HepG2 (cell line): ENCODE measurements at regions not wholly inside any gene's neighbourhood (a gene's known extent, or its start where the extent isn't known, plus 50 kb on each side); places are given as distances from the start of the nearest gene placed in this dataset.

Source experiments
- KIAA2018 ChIP-seq: sonication (generic); formaldehyde crosslinking; IDR thresholded peaks from 2 replicates; pipeline ENCODE4 v1.5.0; 2020; ENCODE audit warnings: mild to moderate bottlenecking, missing genetic modification reagents, borderline replicate concordance
- MED13 ChIP-seq: sonication (generic); formaldehyde crosslinking; IDR thresholded peaks from 2 replicates; pipeline ENCODE4 v1.5.0; 2020; ENCODE audit warnings: missing genetic modification reagents
- NR1H2 ChIP-seq: sonication (generic); formaldehyde crosslinking; IDR thresholded peaks from 2 replicates; pipeline ENCODE4 v1.8.1; 2022; ENCODE audit warnings: low read depth, missing genetic modification reagents, borderline replicate concordance
- ZBTB34 ChIP-seq: sonication (generic); formaldehyde crosslinking; IDR thresholded peaks from 2 replicates; pipeline ENCODE4 v1.8.0; 2022; ENCODE audit warnings: mild to moderate bottlenecking, missing genetic modification reagents
- TF ChIP-seq, protein P1 (sequence below): sonication (generic); formaldehyde crosslinking; IDR thresholded peaks from 2 replicates; pipeline ENCODE4 v1.4.0; 2020; ENCODE audit warnings: low read depth, mild to moderate bottlenecking, missing genetic modification reagents

DNA sequence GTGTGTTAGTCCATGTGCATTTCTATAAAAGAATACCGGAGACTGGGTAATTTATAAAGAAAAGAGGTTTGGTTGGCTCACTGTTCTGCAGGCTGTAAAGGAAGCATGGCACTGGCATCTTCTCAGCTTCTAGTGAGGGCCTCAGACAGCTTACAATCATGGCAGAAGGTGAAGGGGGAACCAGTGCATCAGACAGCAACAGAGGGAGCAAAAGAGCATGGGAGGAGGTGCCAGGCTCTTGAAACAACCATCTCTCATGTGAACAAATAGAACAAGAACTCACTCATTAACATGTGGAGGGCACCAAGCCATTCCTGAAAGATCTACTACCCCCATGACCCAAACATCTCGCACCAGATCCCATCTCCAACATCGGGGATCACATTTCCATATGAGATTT is 89.2 kb upstream of the IL33 start (continued):
- no peak for TF ChIP-seq NR1H2
- TF ChIP-seq, protein P1, sequence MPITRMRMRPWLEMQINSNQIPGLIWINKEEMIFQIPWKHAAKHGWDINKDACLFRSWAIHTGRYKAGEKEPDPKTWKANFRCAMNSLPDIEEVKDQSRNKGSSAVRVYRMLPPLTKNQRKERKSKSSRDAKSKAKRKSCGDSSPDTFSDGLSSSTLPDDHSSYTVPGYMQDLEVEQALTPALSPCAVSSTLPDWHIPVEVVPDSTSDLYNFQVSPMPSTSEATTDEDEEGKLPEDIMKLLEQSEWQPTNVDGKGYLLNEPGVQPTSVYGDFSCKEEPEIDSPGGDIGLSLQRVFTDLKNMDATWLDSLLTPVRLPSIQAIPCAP (CRISPR knock-in tag): no peak
- no peak for TF ChIP-seq MED13 (CRISPR knock-in tag)
- no peak for TF ChIP-seq KIAA2018
- TF ChIP-seq ZBTB34 (CRISPR knock-in tag): no peak
- TF ChIP-seq, all 625 proteins: peak for 0
